RCC 7860 (cell line): ENCODE measurements at regions not wholly inside any gene's neighbourhood (a gene's known extent, or its start where the extent isn't known, plus 50 kb on each side); places are given as distances from the start of the nearest gene placed in this dataset.

Experiments used
- DNase-seq: peaks from one replicate; pipeline ENCODE4 v3.0.0-alpha.2; 2015; ENCODE audit warnings: low spot score
- FAIRE-seq: peaks from 2 replicates; lab custom pipeline; 2012; peaks lifted over from hg19 to GRCh38; lab: Jason Lieb, UNC

- FAIRE-seq, result no peak
- DNase-seq, result no peak
Measured at GRCh38 chr1:170219163-170219562, 73.4 kb downstream of the NTMT2 start.

DNA sequence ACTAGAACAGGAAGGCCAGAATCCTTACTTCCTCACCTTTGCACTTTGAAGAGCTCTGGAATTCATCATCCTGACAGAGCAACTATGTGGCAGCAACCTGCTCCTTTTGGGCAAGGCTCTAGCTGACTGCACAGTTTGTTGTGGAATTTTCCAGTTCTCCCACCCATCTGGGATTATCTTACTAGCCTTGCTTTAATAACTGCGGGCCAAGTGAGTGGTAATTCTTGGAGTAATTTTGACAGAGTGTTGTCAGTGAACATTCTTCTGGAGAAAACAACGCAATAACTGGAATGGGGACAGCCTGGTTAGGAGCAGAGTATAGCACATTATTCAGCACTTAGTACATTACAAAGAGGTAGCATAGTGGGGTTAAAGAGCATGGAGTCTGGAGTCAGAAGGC is 75.3 kb downstream of the NTMT2 start:
- DNase-seq (no peak), FAIRE-seq (no peak)

DNA sequence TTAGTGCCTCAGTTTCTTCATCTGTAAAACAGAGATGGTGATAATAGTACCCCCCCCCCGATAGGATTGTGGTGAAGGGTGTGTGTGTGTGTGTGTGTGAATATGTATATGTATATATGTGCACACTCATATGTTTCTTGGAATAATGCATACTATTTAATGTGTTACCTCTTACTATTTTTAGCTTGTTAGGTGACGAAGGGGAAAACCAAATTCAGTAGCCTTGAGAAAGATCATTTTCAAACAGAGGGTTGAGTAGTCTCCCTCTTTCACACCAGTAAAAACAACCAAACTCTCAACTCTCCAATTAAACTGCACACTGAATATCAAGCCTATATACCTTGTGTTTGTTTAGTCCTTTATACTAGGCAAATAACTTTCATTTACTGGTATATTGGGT is 75.7 kb downstream of the NTMT2 start:
- DNase-seq, result no peak
- no peak for FAIRE-seq

- FAIRE-seq, result no peak
Measured at GRCh38 chr1:170224469-170224868, 78.7 kb downstream of the NTMT2 start.

DNA sequence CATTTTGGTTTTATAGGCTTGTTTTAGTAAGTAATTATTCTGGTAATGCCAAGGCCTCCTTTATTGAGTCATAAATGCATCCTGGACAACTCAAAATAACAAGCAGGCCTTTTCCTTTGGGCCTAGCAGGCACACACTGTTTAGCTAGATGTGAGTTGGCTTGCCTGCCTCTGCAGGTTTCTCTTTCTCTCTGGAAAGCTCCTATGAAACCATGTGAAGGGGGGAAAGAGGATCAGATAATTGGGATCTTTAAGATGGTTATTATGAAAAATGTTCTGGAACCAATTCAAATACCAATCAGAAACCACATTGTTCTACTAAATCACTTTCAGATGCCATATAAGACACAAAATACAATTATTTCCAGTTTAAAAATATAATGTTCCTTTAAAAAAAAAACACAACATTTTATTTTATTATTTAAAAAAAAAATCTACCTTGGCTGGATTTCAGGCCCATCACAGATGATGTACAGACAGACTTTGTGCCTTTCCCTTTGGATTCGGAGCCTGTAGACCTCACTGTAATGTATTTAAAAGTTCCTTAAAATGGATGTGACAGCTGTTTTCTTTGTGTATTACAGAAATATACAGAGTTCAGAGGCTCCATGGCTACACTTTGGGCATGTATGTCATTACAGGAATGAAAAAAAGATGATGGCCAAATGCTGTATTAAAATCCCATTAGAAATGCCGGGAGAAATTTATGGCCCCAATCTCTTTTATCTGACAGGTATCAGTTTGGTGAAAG is 80.2 kb downstream of the NTMT2 start:
- no peak for DNase-seq
- no peak for FAIRE-seq

More at GRCh38 chr1:170224469-170224868, 78.7 kb downstream of the NTMT2 start:
- DNase-seq, result no peak

DNA sequence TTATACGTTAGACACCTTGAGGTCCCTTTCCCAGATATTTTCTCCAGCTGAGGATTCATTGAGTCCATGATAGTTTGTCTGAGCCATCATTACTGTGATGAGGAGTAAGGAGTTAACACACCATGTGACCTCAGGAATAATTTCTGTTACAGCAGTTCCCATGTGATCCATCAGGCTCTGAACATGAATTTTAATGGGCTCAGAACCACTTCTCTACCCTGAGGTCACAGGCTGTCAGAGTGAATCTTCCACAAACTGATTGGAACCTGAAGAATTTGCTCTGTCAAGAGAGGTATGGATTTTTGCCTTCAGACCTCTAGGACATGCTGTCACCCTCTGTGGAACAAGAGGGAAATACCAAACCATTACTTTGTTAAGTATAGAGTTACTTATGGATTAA is 81.0 kb downstream of the NTMT2 start:
- FAIRE-seq, result no peak
- DNase-seq, result no peak

- DNase-seq, result no peak
- FAIRE-seq, result no peak
Measured at GRCh38 chr1:170230323-170230722, 84.6 kb downstream of the NTMT2 start.

GRCh38 chr1:170231662-170232061 is 85.9 kb downstream of the NTMT2 start:
- FAIRE-seq, result no peak

GRCh38 chr1:170238704-170239391 is 93.1 kb downstream of the NTMT2 start:
- DNase-seq, result no peak
- FAIRE-seq, result no peak

More at GRCh38 chr1:170231662-170232061, 85.9 kb downstream of the NTMT2 start:
- no peak for DNase-seq

- FAIRE-seq, result no peak
- no peak for DNase-seq
Measured at GRCh38 chr1:170239445-170239844, 93.7 kb downstream of the NTMT2 start.

- no peak for DNase-seq
- FAIRE-seq, result no peak
Measured at GRCh38 chr1:170240409-170240808, 94.7 kb downstream of the NTMT2 start.

DNA sequence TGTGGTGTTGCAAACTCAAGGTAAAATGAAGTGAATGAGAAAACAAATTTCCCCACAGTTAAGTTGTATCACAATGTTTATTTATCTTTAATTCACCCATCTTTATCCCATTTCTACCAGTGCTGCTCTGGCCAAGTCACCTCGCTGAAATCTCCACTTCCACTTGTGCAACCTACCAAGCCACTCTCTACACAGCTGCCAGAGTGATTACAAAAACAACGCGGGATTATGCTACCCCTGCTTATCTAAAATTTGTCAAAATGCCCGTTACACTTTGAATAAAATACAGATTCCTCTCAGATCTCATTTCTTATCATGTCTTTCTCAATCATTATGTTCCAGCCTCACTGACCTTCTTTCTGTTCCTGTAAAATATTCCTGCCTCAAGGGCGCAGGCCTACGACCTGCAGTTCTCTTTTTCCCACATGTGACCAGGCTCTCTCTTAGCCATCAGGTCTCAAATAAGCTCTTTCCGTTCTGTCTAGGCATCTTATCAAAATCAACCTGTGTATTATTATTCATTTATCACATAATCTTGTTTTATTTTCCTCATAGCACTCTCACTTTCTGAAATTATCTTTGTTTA is 95.6 kb downstream of the NTMT2 start:
- DNase-seq (no peak), FAIRE-seq (no peak)

- DNase-seq, result no peak
- no peak for FAIRE-seq
Measured at GRCh38 chr1:170247751-170248521, 102.2 kb downstream of the NTMT2 start.

GRCh38 chr1:170250531-170251276 is 104.9 kb downstream of the NTMT2 start:
- no peak for FAIRE-seq
- DNase-seq, result no peak

- no peak for FAIRE-seq
Measured at GRCh38 chr1:170252851-170253579, 107.3 kb downstream of the NTMT2 start.

GRCh38 chr1:170254371-170254770 is 108.6 kb downstream of the NTMT2 start:
- FAIRE-seq, result no peak
- no peak for DNase-seq

More at GRCh38 chr1:170252851-170253579, 107.3 kb downstream of the NTMT2 start:
- DNase-seq, result no peak

DNA sequence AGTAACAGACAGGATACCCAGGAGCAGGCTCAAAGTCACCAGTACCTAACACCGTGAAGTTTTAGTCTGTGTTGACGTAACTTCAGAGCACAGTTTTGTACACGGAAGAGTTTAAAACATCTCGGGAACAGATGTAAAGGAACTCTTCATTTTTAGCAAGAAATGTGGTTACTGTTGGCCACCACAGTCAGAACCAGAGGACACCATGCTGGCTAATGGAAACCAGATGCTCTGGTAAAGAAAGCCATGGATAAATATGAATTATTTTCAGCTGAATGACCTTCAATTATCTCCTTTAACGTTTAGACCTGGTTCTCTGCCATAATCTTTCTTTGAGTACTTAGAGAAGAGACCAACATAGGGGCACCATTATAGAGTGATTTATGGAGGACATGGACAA is 115.9 kb downstream of the NTMT2 start:
- DNase-seq, result no peak
- no peak for FAIRE-seq

- DNase-seq, result no peak
- no peak for FAIRE-seq
Measured at GRCh38 chr1:170262276-170262939, 116.6 kb downstream of the NTMT2 start.

DNA sequence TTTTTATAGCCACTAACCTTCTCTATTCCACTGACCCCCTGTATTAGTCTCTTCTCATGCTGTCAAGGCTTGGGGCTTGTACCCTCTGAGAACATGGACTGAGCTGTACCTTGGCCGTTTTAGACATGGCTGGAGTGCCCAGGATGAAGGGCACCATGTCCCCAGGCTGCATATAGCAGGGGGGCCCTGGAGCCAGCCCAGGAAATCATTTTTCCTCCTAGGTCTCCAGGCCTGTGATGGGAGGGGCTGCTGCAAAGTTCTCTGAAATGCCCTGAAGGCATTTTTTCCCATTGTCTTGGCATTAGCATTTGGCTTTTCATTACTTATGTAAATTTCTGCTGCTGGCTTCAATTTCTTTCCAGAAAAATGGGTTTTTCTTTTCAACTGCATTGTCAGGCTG is 119.5 kb downstream of the NTMT2 start:
- FAIRE-seq, result no peak

More for the DNA sequence above, 119.5 kb downstream of the NTMT2 start:
- DNase-seq, result no peak
